ENCODE measurements at regions not wholly inside any gene's neighbourhood (a gene's known extent, or its start where the extent isn't known, plus 50 kb on each side); places are given as distances from the start of the nearest gene placed in this dataset.

GRCh38 chr21:26659757-26660156 lies 86.7 kb upstream of the CYYR1 start:
- TF ChIP-seq EZH2 (IDR thresholded peaks at IDR 0.05; ENCODE audit: borderline replicate concordance, insufficient read depth, low read depth, low read length, poor library complexity, severe bottlenecking), result no peak
- TF ChIP-seq, protein P1, sequence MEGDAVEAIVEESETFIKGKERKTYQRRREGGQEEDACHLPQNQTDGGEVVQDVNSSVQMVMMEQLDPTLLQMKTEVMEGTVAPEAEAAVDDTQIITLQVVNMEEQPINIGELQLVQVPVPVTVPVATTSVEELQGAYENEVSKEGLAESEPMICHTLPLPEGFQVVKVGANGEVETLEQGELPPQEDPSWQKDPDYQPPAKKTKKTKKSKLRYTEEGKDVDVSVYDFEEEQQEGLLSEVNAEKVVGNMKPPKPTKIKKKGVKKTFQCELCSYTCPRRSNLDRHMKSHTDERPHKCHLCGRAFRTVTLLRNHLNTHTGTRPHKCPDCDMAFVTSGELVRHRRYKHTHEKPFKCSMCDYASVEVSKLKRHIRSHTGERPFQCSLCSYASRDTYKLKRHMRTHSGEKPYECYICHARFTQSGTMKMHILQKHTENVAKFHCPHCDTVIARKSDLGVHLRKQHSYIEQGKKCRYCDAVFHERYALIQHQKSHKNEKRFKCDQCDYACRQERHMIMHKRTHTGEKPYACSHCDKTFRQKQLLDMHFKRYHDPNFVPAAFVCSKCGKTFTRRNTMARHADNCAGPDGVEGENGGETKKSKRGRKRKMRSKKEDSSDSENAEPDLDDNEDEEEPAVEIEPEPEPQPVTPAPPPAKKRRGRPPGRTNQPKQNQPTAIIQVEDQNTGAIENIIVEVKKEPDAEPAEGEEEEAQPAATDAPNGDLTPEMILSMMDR (IDR thresholded peaks at IDR 0.05), result no peak

All from B cell (primary cell).